K562 (cell line): ENCODE measurements at regions not wholly inside any gene's neighbourhood (a gene's known extent, or its start where the extent isn't known, plus 50 kb on each side); places are given as distances from the start of the nearest gene placed in this dataset.

Source experiments
- ATAC-seq: fragments of 200-7000 bp; cut with Tn5 transposase; 3 replicates; pipeline ENCODE4 v1.9.1; 2020; ENCODE audit warnings: moderate library complexity
- BruUV-seq: library from RNA; stranded (reverse); fragments of 400-500 nt; replicated peaks from 2 replicates; lab custom pipeline; 2021; lab: Mats Ljungman, UMichigan
- CTCF ChIA-PET: fragments of 300-600 bp; formaldehyde crosslinking; extraction: SDS; loops from one replicate; lab custom pipeline; 2021; ENCODE audit warnings: low intra/inter-chr PET ratio; lab: Yijun Ruan, JAX
- POLR2A ChIA-PET: fragments of 300-600, 350-650 bp; sonication (Branson Sonifier 250); formaldehyde crosslinking; extraction: SDS; loops from one replicate; lab custom pipeline; 2021; ENCODE audit warnings: antibody characterized with exemption, inconsistent platforms; lab: Yijun Ruan, JAX
- DNase-seq, 4 experiments: peaks; one replicate each; pipeline versions ENCODE4 v3.0.0 to v3.0.0-alpha.2; 2011 to 2018; ENCODE audit warnings: low spot score in 3 of 4, mixed read lengths in 3 of 4; ENCODE audit errors: extremely low read depth in 1 of 4
- FAIRE-seq: peaks from 2 replicates; lab custom pipeline; 2011; peaks lifted over from hg19 to GRCh38; lab: Jason Lieb, UNC
- H2AFZ ChIP-seq: 2 replicates; pipeline ENCODE4 v1.6.0; 2011; ENCODE audit warnings: low read depth, low read length, control low read depth, inconsistent platforms
- H3K27ac ChIP-seq: fragments of 200-600 bp; 3 replicates; pipeline ENCODE4 v1.8.0; 2011; ENCODE audit warnings: low read depth, mild to moderate bottlenecking, control low read depth, inconsistent platforms, low read length, moderate library complexity, mixed read lengths; ENCODE audit errors: extremely low read depth
- H3K27me3 ChIP-seq, 2 experiments: fragments of 300-600 bp in 1 of 2; 2 replicates in 1 of 2; 3 replicates in 1 of 2; pipeline versions ENCODE4 v1.6.0 to v1.8.0; 2011; ENCODE audit warnings: inconsistent platforms in 2 of 2, low read length in 2 of 2, mild to moderate bottlenecking in 1 of 2, mixed read lengths in 1 of 2, moderate library complexity in 1 of 2; ENCODE audit not compliant: control insufficient read depth in 2 of 2, insufficient read depth in 2 of 2
- H3K36me3 ChIP-seq: fragments of 300-600 bp; 3 replicates; pipeline ENCODE4 v1.8.0; 2011; ENCODE audit warnings: mild to moderate bottlenecking, low read length, inconsistent platforms; ENCODE audit not compliant: control insufficient read depth, insufficient read depth
- H3K4me1 ChIP-seq, 2 experiments: fragments of 200-600 bp in 1 of 2; replicated peaks in 1 of 2; 2 replicates in 1 of 2; 3 replicates in 1 of 2; pipeline versions ENCODE4 v1.5.1 to v1.8.0; 2011; ENCODE audit warnings: inconsistent platforms in 2 of 2, low read length in 2 of 2, mild to moderate bottlenecking in 1 of 2, mixed read lengths in 1 of 2, moderate library complexity in 1 of 2; ENCODE audit not compliant: control insufficient read depth in 2 of 2, insufficient read depth in 2 of 2
- H3K4me2 ChIP-seq: 2 replicates; pipeline ENCODE4 v1.6.1; 2011; ENCODE audit warnings: low read length, control low read depth, inconsistent platforms, mixed read lengths; ENCODE audit not compliant: insufficient read depth
- H3K4me3 ChIP-seq: fragments of 200-600 bp; sonication (generic), shearing (Covaris generic); 2 replicates; pipeline ENCODE4 v1.5.1; 2016; ENCODE audit warnings: control low read depth, inconsistent platforms
- H3K79me2 ChIP-seq: fragments of 200-600 bp; 3 replicates; pipeline ENCODE4 v1.8.0; 2011; ENCODE audit warnings: low read length, inconsistent platforms; ENCODE audit not compliant: control insufficient read depth, insufficient read depth
- H3K9ac ChIP-seq, 2 experiments: 2 replicates each; pipeline versions ENCODE4 v1.6.0 to v1.6.1; 2011; ENCODE audit warnings: low read depth in 2 of 2, low read length in 2 of 2, control low read depth in 1 of 2, inconsistent platforms in 1 of 2, mild to moderate bottlenecking in 1 of 2, mixed read lengths in 1 of 2; ENCODE audit not compliant: insufficient read depth in 1 of 2
- H3K9me1 ChIP-seq: one replicate; pipeline ENCODE4 v1.6.0; 2011; ENCODE audit warnings: inconsistent platforms, mild to moderate bottlenecking, low read length, moderate library complexity; ENCODE audit not compliant: control insufficient read depth, insufficient read depth
- H3K9me3 ChIP-seq: replicated peaks from 2 replicates; pipeline ENCODE4 v1.5.1; 2011; ENCODE audit warnings: low read depth, low read length, inconsistent platforms; ENCODE audit not compliant: control insufficient read depth, insufficient read depth
- H4K20me1 ChIP-seq: replicated peaks from 2 replicates; pipeline ENCODE4 v1.6.1; 2011; ENCODE audit warnings: low read length, inconsistent platforms, mixed read lengths; ENCODE audit not compliant: control insufficient read depth, insufficient read depth
- CCAR2 ChIP-seq: fragments of 200-400 bp; formaldehyde crosslinking; IDR thresholded peaks from 2 replicates; pipeline ENCODE4 v1.6.1; 2017; ENCODE audit warnings: mild to moderate bottlenecking, low read depth, low read length
- EHMT2 ChIP-seq: fragments of 450-650 bp; IDR thresholded peaks from 2 replicates; pipeline ENCODE4 v1.6.1; 2018; ENCODE audit warnings: antibody characterized with exemption
- ELK1 ChIP-seq: sonication (generic); formaldehyde crosslinking; IDR thresholded peaks from 2 replicates; pipeline ENCODE4 v1.8.1; 2022; ENCODE audit warnings: missing genetic modification reagents
- FOXJ2 ChIP-seq: fragments of 200-800 bp; sonication (Bioruptor generic); IDR thresholded peaks from 2 replicates; pipeline ENCODE4 v1.6.1; 2016; ENCODE audit warnings: missing genetic modification characterization, missing compliant biosample characterization
- GTF3C2 ChIP-seq: IDR thresholded peaks from 3 replicates; pipeline ENCODE4 v1.6.1; 2011; ENCODE audit warnings: borderline replicate concordance, mild to moderate bottlenecking, moderate library complexity; ENCODE audit not compliant: insufficient read length; ENCODE audit errors: extremely low read depth
- IRF9 ChIP-seq: fragments of 450-650 bp; IDR thresholded peaks from 2 replicates; pipeline ENCODE4 v1.6.1; 2016; ENCODE audit warnings: missing biosample characterization, missing genetic modification characterization
- NR3C1 ChIP-seq: sonication (generic); formaldehyde crosslinking; IDR thresholded peaks from 2 replicates; pipeline ENCODE4 v1.8.1; 2022; ENCODE audit warnings: missing genetic modification reagents
- POU5F1 ChIP-seq: fragments of 150-350 bp; IDR thresholded peaks from 2 replicates; pipeline ENCODE4 v1.6.1; 2014; ENCODE audit warnings: borderline replicate concordance, low read length, low read depth, mild to moderate bottlenecking; ENCODE audit not compliant: partially characterized antibody
- ZBTB5 ChIP-seq: fragments of 450-650 bp; IDR thresholded peaks from 2 replicates; pipeline ENCODE4 v1.6.1; 2017; ENCODE audit warnings: antibody characterized with exemption
- WGBS: fragments of 100-300 bp; shearing (Covaris generic); methylation state at CpG from one replicate; pipeline ENCODE4 v1.1.6; 2016; ENCODE audit warnings: low coverage, mixed read lengths; ENCODE audit not compliant: insufficient coverage; ENCODE audit errors: missing lambda C conversion rate; 5-methylcytosine and 5-hydroxymethylcytosine counted together
- in situ Hi-C: fragments of 300-500 bp; cut with MboI; formaldehyde crosslinking; loops from 4 replicates; pipeline ENCODE4 v1.15.0; 2018; ENCODE audit warnings: inconsistent platforms, mixed read lengths
- intact Hi-C: fragments of 100-400 bp; cut with micrococcal nuclease; formaldehyde crosslinking; loops from 2 replicates; pipeline ENCODE4 v1.14.2; 2022
- TF ChIP-seq, protein P1 (sequence below): sonication (generic); formaldehyde crosslinking; IDR thresholded peaks from 2 replicates; pipeline ENCODE4 v1.8.0; 2022; ENCODE audit warnings: missing genetic modification reagents, mild to moderate bottlenecking, borderline replicate concordance

- no peaks in the 10 kb centered on the region for H3K9me1 ChIP-seq
- H3K79me2 ChIP-seq: no peaks in the 10 kb centered on the region
- FAIRE-seq (no peak), ATAC-seq (no peak), DNase-seq (no peak)
- no peak overlapping the region for H3K9ac ChIP-seq
- no peaks in the 10 kb centered on the region; the same call in 1 of the 2 replicates for H3K9me3 ChIP-seq
- no peaks in the 10 kb centered on the region for H4K20me1 ChIP-seq
- ChIA-PET CTCF (no interaction called here), POLR2A (no interaction called here)
- no peak overlapping the region for H3K4me3 ChIP-seq
- no peaks in the 10 kb centered on the region for H3K36me3 ChIP-seq
- H2AFZ ChIP-seq: no peak overlapping the region
- no peak overlapping the region for H3K27ac ChIP-seq
- BruUV-seq: no TSS peak
- no peak overlapping the region for H3K4me2 ChIP-seq
- WGBS: 0% methylated on average over 3 of the region's 3 CpGs
- H3K27me3 ChIP-seq: no peaks in the 10 kb centered on the region
- TF ChIP-seq GTF3C2: no peak
- TF ChIP-seq CCAR2: no peak
- TF ChIP-seq, protein P1, sequence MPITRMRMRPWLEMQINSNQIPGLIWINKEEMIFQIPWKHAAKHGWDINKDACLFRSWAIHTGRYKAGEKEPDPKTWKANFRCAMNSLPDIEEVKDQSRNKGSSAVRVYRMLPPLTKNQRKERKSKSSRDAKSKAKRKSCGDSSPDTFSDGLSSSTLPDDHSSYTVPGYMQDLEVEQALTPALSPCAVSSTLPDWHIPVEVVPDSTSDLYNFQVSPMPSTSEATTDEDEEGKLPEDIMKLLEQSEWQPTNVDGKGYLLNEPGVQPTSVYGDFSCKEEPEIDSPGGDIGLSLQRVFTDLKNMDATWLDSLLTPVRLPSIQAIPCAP (CRISPR knock-in tag): no peak
- TF ChIP-seq IRF9 (tag): no peak
- TF ChIP-seq NR3C1 (CRISPR knock-in tag): no peak
- TF ChIP-seq ELK1 (CRISPR knock-in tag): no peak
- TF ChIP-seq FOXJ2 (tag): no peak
- no peak for TF ChIP-seq EHMT2
- no peak for TF ChIP-seq POU5F1
- TF ChIP-seq ZBTB5: no peak
- intact Hi-C loops: no loop called here
- H3K4me1 ChIP-seq: no peaks in the 10 kb centered on the region
- in situ Hi-C loops: no loop called here
Measured at GRCh38 chr1:69146303-69146702, 421.4 kb upstream of the LRRC7 start.
